HG02970 (cell line): ENCODE measurements at regions not wholly inside any gene's neighbourhood (a gene's known extent, or its start where the extent isn't known, plus 50 kb on each side); places are given as distances from the start of the nearest gene placed in this dataset.
"Not testable (repeated sequence)": the region's sequence is repeated elsewhere in the genome, so short reads cannot be mapped to it uniquely, and the experiment has no call there.

Experiments
- ATAC-seq: cut with Tn5 transposase; IDR thresholded peaks from one replicate; pipeline ENCODE4 v1.9.1; 2021; ENCODE audit warnings: mild to moderate bottlenecking, moderate library complexity, moderate number of reproducible peaks; ENCODE audit not compliant: unreplicated experiment, low FRiP score

GRCh38 chr3:177680472-177680821, 483.2 kb upstream of the TBL1XR1 start:
- ATAC-seq = no peak

GRCh38 chr3:177681156-177681555, 483.9 kb upstream of the TBL1XR1 start:
- no peak for ATAC-seq

- no peak for ATAC-seq
These were observed 484.6 kb upstream of the TBL1XR1 start for GRCh38 chr3:177681852-177682251.

GRCh38 chr3:177683586-177683985, 486.3 kb upstream of the TBL1XR1 start:
- ATAC-seq = no peak

- ATAC-seq = no peak
These were observed 489.4 kb upstream of the TBL1XR1 start for GRCh38 chr3:177686671-177687070.

- no peak for ATAC-seq
These were observed 490.0 kb upstream of the TBL1XR1 start for GRCh38 chr3:177687291-177687690.

- ATAC-seq = no peak
These were observed 490.9 kb upstream of the TBL1XR1 start for GRCh38 chr3:177688152-177688551.

- no peak for ATAC-seq
These were observed 491.8 kb upstream of the TBL1XR1 start for GRCh38 chr3:177689077-177689476.

- no peak for ATAC-seq
These were observed 492.6 kb upstream of the TBL1XR1 start for GRCh38 chr3:177689869-177690268.

GRCh38 chr3:177690306-177690705, 493.0 kb upstream of the TBL1XR1 start:
- ATAC-seq = no peak

GRCh38 chr3:177692304-177692975, 495.2 kb upstream of the TBL1XR1 start:
- no peak for ATAC-seq

GRCh38 chr3:177693616-177694264, 496.5 kb upstream of the TBL1XR1 start:
- ATAC-seq = no peak

- ATAC-seq = no peak
These were observed 497.0 kb upstream of the TBL1XR1 start for GRCh38 chr3:177694316-177694715.

GRCh38 chr3:177694951-177695350, 497.7 kb upstream of the TBL1XR1 start:
- no peak for ATAC-seq

- no peak for ATAC-seq
These were observed 502.8 kb upstream of the TBL1XR1 start for GRCh38 chr3:177700117-177700516.

GRCh38 chr3:177703788-177704187, 506.5 kb upstream of the TBL1XR1 start:
- ATAC-seq = no peak

- no peak for ATAC-seq
These were observed 508.9 kb upstream of the TBL1XR1 start for GRCh38 chr3:177705976-177706823.

GRCh38 chr3:177709470-177709869, 512.2 kb upstream of the TBL1XR1 start:
- not testable (repeated sequence) for ATAC-seq

- no peak for ATAC-seq
These were observed 513.2 kb upstream of the TBL1XR1 start for GRCh38 chr3:177710506-177710905.

GRCh38 chr3:177711637-177712036, 514.4 kb upstream of the TBL1XR1 start:
- ATAC-seq = no peak
